ENCODE measurements at regions not wholly inside any gene's neighbourhood (a gene's known extent, or its start where the extent isn't known, plus 50 kb on each side); places are given as distances from the start of the nearest gene placed in this dataset.

DNA sequence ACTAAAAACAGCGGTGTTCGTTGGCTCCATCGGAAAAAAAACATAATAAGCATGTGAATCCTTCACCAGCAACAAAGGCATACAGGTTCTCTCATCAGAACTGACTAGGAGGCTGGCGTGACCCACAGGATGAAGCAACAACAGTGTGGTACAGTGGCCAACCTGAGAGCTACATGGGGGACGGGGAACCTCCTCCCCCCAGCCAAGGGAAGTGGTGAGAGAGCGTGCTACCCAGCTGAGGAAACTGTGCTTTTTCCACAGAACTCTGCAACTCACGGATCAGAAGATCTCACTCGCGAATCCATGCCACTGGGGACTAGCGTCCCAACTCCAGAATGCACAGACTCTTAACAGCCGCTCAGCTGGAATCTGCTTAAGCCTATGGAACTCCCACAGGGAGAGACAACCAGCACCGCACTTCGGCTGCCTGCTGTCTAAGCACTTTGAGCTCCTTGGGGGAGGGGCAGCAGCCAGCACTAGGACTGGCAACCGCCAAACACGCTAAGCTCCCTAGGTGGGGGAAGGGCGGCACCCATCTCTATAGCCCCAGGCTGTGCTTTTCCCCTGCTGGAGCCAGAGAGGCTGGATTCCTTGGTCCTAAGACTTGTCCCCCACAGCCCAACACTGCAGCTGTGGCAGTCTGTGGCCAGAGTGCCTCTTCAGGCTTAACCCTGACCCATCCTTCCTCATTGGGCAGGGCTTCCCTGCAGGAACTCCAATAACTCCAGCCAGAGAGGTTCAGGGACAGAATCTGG is 538.3 kb upstream of the BTBD3 start:
- peaks cover 9% of the 10 kb centered on the region for H3K9me3 Mint-ChIP-seq
- no peak for DNase-seq
- no peaks in the 10 kb centered on the region for H3K27me3 Mint-ChIP-seq
- no peaks in the 10 kb centered on the region for H3K4me1 Mint-ChIP-seq
- CTCF ChIA-PET: no interaction called here
- no peaks in the 10 kb centered on the region for H3K36me3 Mint-ChIP-seq
- no peak overlapping the region for H3K4me3 Mint-ChIP-seq
- no peak overlapping the region for H3K27ac Mint-ChIP-seq

- Mint-ChIP-seq H3K9me3 (peaks cover 9% of the 10 kb centered on the region), H3K27me3 (no peaks in the 10 kb centered on the region), H3K4me3 (no peak overlapping the region), H3K27ac (no peak overlapping the region), H3K36me3 (no peaks in the 10 kb centered on the region), H3K4me1 (no peaks in the 10 kb centered on the region)
- CTCF ChIA-PET: no interaction called here
- DNase-seq: no peak
Measured at GRCh38 chr20:11380283-11380682, 537.4 kb upstream of the BTBD3 start.

DNA sequence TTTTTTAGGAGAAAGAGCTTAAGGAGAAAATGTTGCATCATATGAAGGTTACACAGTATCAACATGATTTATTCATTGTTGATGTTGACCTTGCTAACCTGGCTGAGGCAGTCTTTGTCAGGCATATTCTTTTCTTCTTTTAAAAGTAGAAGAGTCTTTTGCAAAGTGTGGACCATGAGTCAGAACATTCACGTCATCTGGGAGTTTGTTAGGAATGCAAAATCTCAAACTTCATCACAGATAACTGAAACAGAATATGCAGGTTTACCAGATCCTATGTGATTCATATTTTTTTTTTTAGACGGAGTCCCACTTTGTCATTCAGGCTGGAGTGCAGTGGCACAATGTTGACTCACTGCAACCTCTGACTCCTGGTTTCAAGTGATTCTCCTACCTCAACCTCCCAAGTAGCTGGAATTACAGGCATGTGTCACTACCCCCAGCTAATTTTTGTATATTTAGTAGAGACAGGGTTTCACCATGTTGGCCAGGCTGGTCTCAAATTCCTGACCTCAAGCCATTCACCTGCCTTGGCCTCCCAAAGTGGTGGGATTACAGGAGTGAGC is 530.4 kb upstream of the BTBD3 start:
- Mint-ChIP-seq H3K27ac (no peak overlapping the region), H3K4me1 (no peaks in the 10 kb centered on the region), H3K36me3 (no peaks in the 10 kb centered on the region), H3K4me3 (no peak overlapping the region), H3K9me3 (peaks cover 9% of the 10 kb centered on the region), H3K27me3 (no peaks in the 10 kb centered on the region)
- CTCF ChIA-PET: no interaction called here
- no peak for DNase-seq

DNA sequence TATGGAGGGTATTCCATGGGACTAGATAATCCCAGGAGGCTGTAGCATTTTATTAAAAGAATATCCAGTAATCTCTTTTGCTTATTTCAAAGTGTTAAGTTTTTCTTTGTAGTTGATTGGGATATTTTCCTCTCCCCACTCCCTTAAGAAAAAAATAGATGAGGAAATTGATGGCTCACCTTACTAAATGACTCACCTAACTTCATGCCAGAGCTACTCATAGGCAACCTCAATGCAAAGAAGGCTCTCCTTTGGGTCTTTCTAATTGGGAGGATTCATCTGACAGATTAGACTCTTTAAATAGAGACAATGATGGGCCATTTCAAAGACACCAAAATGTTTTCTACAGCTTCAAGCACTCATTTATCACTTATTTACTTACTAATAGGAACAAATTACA is 528.5 kb upstream of the BTBD3 start:
- H3K36me3 Mint-ChIP-seq: no peaks in the 10 kb centered on the region
- no peak for DNase-seq
- no peak overlapping the region for H3K4me3 Mint-ChIP-seq
- H3K4me1 Mint-ChIP-seq: no peaks in the 10 kb centered on the region
- peaks cover 2% of the 10 kb centered on the region for H3K9me3 Mint-ChIP-seq
- no peak overlapping the region for H3K27ac Mint-ChIP-seq
- CTCF ChIA-PET: no interaction called here
- no peaks in the 10 kb centered on the region for H3K27me3 Mint-ChIP-seq

DNA sequence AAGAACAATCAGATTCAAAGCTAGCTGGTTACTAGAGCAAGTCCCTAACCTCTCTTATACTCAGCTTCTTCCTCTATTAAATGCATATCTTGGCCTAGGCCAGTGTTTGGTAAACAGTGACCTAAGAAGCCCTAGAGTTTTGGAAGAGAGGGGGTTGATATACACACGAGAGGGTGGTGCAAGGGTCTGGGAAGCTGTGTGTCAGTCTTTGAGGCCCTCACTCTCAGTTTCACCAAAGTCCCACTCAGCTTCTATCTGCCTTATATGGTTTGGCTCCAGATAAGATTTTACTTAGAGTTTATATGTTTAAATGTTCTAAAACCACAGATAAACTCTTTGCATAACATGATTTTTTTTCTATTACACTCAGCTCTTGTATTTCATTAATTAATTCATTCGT is 526.1 kb upstream of the BTBD3 start:
- DNase-seq: no peak
- no peak overlapping the region for H3K27ac Mint-ChIP-seq
- H3K4me3 Mint-ChIP-seq: no peak overlapping the region
- no peaks in the 10 kb centered on the region for H3K36me3 Mint-ChIP-seq
- no peaks in the 10 kb centered on the region for H3K27me3 Mint-ChIP-seq
- H3K4me1 Mint-ChIP-seq: no peaks in the 10 kb centered on the region
- peaks cover 3% of the 10 kb centered on the region for H3K9me3 Mint-ChIP-seq
- CTCF ChIA-PET: no interaction called here

DNA sequence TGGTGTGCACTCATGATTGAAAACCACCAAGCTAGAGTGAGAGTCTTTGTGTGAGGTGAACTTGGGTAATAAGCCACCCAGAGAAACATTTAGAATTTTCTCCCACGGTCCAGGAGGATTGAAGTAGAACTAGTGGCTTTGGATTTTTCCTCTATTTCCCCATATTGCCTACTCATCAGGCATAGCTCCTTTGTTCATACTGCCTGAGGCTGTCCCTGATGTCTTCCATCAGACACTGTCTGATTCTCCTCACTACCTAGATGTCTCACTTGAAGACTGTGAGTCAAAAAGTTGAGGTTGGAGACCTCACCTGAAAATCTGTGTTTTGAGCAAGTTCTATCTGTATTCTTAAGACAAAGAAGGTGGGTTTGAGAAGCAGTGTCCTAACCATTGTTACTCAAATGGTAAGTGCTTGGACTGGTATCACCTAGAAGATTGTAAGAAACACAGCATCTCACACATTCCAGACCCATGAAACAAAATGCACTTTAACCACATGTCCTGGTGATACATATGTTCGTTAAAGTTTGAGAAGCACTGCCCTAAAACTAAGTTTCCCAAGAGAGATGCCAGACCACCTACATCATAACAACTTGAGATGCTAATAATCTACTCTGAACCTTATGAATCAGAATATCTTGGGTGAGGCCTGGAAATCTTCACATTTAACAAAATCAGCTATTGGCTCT is 523.4 kb upstream of the BTBD3 start:
- H3K27me3 Mint-ChIP-seq: no peaks in the 10 kb centered on the region
- H3K4me1 Mint-ChIP-seq: no peaks in the 10 kb centered on the region
- no peak overlapping the region for H3K27ac Mint-ChIP-seq
- no peaks in the 10 kb centered on the region for H3K36me3 Mint-ChIP-seq
- H3K9me3 Mint-ChIP-seq: peaks cover 3% of the 10 kb centered on the region
- CTCF ChIA-PET: no interaction called here
- no peak for DNase-seq
- H3K4me3 Mint-ChIP-seq: no peak overlapping the region

- peaks cover 3% of the 10 kb centered on the region for H3K9me3 Mint-ChIP-seq
- no peak overlapping the region for H3K4me3 Mint-ChIP-seq
- no peak overlapping the region for H3K27ac Mint-ChIP-seq
- DNase-seq: no peak
- no peaks in the 10 kb centered on the region for H3K4me1 Mint-ChIP-seq
- no peaks in the 10 kb centered on the region for H3K36me3 Mint-ChIP-seq
- no peaks in the 10 kb centered on the region for H3K27me3 Mint-ChIP-seq
- CTCF ChIA-PET: no interaction called here
Measured at GRCh38 chr20:11395581-11395980, 522.1 kb upstream of the BTBD3 start.

- Mint-ChIP-seq H3K4me1 (no peaks in the 10 kb centered on the region), H3K27me3 (no peaks in the 10 kb centered on the region), H3K9me3 (peaks cover 4% of the 10 kb centered on the region), H3K4me3 (no peak overlapping the region), H3K27ac (no peak overlapping the region), H3K36me3 (no peaks in the 10 kb centered on the region)
- no peak for DNase-seq
- CTCF ChIA-PET: no interaction called here
Measured at GRCh38 chr20:11401988-11402387, 515.7 kb upstream of the BTBD3 start.

DNA sequence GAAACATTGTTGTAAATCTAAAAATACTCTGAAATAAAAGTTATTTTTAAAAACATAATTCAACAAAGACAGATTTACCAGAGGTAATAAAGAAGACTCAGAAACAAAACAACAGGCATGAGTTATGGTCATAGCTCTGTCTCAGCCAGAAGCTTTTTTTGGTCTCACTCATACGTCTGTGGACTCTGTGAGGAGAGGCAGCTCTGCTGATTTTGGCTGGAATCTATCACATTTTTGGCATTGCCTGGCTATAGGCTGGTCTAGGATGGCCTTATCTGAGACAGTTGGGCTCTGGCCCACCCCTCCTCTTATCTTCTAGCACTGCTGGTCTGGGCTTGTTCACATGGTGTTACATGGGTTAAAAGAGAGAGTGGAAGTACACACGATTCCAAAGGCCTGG is 514.0 kb upstream of the BTBD3 start:
- CTCF ChIA-PET: no interaction called here
- H3K4me3 Mint-ChIP-seq: no peak overlapping the region

GRCh38 chr20:11406877-11407276 is 510.8 kb upstream of the BTBD3 start:
- H3K27ac Mint-ChIP-seq: no peak overlapping the region
- DNase-seq: no peak
- H3K36me3 Mint-ChIP-seq: no peaks in the 10 kb centered on the region
- no peaks in the 10 kb centered on the region for H3K27me3 Mint-ChIP-seq
- no peaks in the 10 kb centered on the region for H3K4me1 Mint-ChIP-seq
- CTCF ChIA-PET: no interaction called here
- peaks cover 4% of the 10 kb centered on the region for H3K9me3 Mint-ChIP-seq
- no peak overlapping the region for H3K4me3 Mint-ChIP-seq

More for the DNA sequence above, 514.0 kb upstream of the BTBD3 start:
- Mint-ChIP-seq H3K27ac (no peak overlapping the region), H3K9me3 (peaks cover 4% of the 10 kb centered on the region), H3K4me1 (no peaks in the 10 kb centered on the region), H3K36me3 (no peaks in the 10 kb centered on the region), H3K27me3 (no peaks in the 10 kb centered on the region)
- DNase-seq: no peak

DNA sequence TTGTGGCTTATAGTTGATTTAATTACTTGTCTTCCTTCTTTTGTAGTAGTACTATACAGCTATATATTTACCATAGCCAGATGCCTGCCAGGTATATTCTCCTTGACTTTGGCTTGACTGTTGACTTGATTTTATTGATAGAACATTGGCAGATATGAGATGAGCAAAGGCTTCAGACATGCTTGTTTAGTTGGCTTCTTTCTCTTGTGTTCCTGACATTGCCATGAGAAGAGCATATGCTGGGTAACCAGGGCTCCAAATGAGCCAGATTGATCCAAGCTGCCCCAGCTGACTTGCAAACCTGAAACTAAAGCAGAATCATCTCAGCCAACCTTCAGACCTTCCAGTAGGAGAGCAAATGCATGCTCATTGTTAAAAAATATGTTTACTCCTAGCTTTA is 508.1 kb upstream of the BTBD3 start:
- H3K4me1 Mint-ChIP-seq: no peaks in the 10 kb centered on the region
- CTCF ChIA-PET: no interaction called here

DNA sequence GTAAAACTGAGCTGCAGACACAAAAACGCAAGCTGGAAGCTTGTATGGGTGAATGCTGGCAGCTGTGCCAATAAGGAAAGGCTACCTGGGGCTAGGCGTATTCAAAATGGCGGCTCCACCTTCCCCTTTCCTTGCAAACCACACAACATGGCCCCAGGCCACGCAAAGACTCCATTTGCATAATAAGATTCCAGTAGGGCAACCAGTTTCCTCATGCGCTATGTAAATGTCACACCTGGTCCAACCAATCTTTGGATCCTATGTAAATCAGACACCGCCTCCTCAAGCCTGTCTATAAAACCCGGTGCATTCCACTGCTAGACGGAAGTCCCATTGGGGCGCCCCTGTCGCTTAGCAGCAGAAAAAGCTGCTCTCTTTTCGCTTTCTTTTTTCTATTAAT is 505.9 kb upstream of the BTBD3 start:
- Mint-ChIP-seq H3K9me3 (peaks cover 6% of the 10 kb centered on the region), H3K27ac (no peak overlapping the region), H3K4me3 (no peak overlapping the region), H3K36me3 (no peaks in the 10 kb centered on the region), H3K27me3 (no peaks in the 10 kb centered on the region), H3K4me1 (no peaks in the 10 kb centered on the region)
- CTCF ChIA-PET: no interaction called here
- no peak for DNase-seq

More for the DNA sequence above, 508.1 kb upstream of the BTBD3 start:
- H3K27ac Mint-ChIP-seq: no peak overlapping the region
- H3K36me3 Mint-ChIP-seq: no peaks in the 10 kb centered on the region
- DNase-seq: no peak
- no peaks in the 10 kb centered on the region for H3K27me3 Mint-ChIP-seq
- peaks cover 6% of the 10 kb centered on the region for H3K9me3 Mint-ChIP-seq
- H3K4me3 Mint-ChIP-seq: no peak overlapping the region

DNA sequence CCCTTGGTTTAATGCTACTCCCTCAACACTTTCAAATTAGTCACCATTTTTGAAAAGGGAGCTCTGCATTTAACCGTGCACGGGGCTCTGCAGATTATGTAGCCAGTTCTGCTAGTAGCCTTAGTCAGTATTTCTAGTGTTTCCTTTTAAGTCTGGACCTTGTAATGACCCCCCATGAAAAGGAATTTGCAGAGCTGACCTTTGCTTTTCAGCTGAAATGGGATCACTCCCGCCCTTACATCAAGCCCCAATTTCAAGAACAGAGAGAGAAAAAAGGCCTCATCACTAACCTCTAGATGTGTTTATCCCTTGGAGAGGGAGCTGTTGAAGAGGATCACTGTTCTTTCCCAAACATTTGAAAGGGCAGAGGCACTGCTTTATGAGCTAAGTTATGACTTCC is 490.7 kb upstream of the BTBD3 start:
- Mint-ChIP-seq H3K4me1 (no peaks in the 10 kb centered on the region), H3K27me3 (no peaks in the 10 kb centered on the region), H3K9me3 (peaks cover 3% of the 10 kb centered on the region), H3K36me3 (no peaks in the 10 kb centered on the region), H3K27ac (no peak overlapping the region), H3K4me3 (no peak overlapping the region)
- CTCF ChIA-PET: no interaction called here
- DNase-seq: no peak

DNA sequence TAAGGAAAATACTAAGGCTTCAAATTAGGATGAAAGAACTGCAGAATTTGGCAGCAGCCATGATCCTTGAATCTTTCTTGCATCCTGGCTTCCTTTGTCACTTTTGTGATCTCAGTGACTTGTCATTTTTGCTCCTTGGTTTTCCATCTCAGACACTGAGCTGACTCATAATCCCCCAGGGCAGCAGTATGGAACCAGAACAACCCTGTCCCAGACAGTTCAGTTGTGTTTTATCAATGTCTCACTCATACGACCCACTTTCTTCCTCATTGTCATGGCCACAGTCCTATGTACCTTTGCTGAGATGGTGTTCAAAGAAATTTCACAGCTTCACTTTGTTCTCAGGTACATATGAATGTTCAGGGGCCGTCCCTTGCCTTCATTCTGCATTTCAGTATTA is 488.5 kb upstream of the BTBD3 start:
- Mint-ChIP-seq H3K27me3 (no peaks in the 10 kb centered on the region), H3K9me3 (peaks cover 8% of the 10 kb centered on the region), H3K27ac (no peak overlapping the region), H3K4me1 (no peaks in the 10 kb centered on the region), H3K4me3 (no peak overlapping the region), H3K36me3 (no peaks in the 10 kb centered on the region)
- DNase-seq: no peak
- CTCF ChIA-PET: no interaction called here

DNA sequence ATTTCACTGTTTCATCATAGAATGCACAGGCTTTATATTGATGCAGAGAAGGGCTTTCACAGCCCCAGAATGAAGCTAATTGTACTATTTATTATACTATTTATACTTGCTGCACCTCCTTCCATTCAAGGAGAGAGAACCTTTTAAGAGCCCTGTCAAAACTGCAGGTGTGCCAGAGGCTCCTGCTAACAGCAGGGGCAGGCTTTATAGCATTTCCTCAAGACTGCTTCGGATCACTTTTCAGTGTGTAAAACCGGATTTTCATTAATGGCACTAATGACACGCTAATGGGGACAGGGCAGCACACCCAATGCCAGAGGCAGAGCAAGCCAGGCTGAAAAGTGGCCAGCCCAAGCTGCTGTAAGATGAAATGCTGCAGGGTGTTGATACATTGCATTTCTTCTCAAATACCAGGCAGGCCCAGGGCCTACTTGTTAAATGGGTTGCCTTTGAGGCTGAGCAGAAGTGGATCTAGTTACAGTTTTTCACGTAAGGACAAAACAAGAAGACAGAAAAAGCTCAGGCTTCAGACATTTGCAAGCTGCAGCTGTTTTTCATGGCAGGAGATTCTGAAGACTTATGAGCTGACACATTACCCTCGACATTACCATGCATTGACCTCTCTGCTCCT is 487.7 kb upstream of the BTBD3 start:
- H3K27me3 Mint-ChIP-seq: no peaks in the 10 kb centered on the region
- no peaks in the 10 kb centered on the region for H3K4me1 Mint-ChIP-seq
- H3K4me3 Mint-ChIP-seq: no peak overlapping the region
- CTCF ChIA-PET: no interaction called here
- peaks cover 16% of the 10 kb centered on the region for H3K9me3 Mint-ChIP-seq
- no peak for DNase-seq
- no peak overlapping the region for H3K27ac Mint-ChIP-seq
- H3K36me3 Mint-ChIP-seq: no peaks in the 10 kb centered on the region
